ENCODE measurements at regions not wholly inside any gene's neighbourhood (a gene's known extent, or its start where the extent isn't known, plus 50 kb on each side); places are given as distances from the start of the nearest gene placed in this dataset.

DNA sequence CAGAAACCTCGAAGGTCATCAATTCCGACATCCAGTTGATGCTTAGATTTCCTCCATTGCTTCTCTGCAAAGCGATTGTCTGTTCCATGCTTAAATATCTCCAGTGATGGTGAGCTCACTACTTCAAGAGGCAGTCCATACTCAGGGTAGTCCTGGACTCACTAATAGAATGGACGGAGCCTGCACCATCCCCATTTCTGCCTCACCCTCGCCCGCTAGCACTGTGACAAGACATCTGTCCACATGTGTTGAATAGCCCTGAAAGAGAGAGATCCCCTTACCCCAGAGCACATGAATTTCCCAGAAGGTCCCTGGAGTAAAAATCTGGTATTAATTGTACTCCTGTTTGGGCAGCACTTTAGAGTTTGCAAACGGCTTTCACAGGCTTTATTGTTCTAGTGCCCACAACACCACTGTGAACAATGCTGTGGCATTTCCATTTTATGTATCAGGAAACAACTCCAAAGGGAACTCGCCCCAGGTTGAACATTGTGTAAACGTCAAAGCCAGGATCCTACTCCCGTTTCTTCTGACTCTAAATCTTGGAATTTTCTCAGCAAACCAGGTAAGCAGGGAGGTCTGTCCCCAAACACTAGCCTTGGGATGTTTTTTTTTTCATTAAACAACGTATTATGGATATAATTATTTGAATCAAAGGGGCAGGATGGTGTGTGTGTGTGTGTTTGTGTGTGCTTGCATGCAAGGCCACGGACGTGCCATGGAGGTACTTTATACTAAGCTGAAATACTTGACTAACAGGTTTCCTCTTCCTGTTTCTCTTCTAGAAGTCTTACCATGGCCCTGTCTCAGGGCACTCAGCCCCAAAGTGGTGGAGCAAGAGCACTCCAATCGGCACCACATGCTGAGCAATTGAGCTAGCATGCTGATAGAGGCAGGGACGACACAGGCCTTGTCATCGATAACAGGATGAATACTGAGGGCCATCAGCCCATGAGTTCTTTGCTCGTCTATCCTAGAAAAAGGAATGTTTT, 198.3 kb downstream of the OPA1 start:
- Histone ChIP-seq H3K4me2 (ENCODE audit: insufficient read depth, low read length) (no peak overlapping the region), H3K27ac (ENCODE audit: low read length) (no peak overlapping the region), H3K9me3 (ENCODE audit: insufficient read depth, low read length, severe bottlenecking) (no peaks in the 10 kb centered on the region), H2AFZ (ENCODE audit: low read depth, low read length) (no peak overlapping the region), H3K4me1 (ENCODE audit: insufficient read depth, low read length) (no peaks in the 10 kb centered on the region), H4K20me1 (ENCODE audit: insufficient read depth, low read length) (0 out of 2 replicates have a peak, but pooled peaks cover 5% of the 10 kb centered on the region), H3K4me3 (ENCODE audit: low read depth in 1 of 2, low read length in 2 of 2) (no peak overlapping the region), H3K27me3 (ENCODE audit: insufficient read depth, low read length, poor library complexity) (peaks cover 14% of the 10 kb centered on the region), H3K9ac (ENCODE audit: low read depth, low read length) (no peak overlapping the region), H3K36me3 (ENCODE audit: insufficient read depth, low read length) (no peaks in the 10 kb centered on the region), H3K79me2 (ENCODE audit: insufficient read depth, low read length) (no peaks in the 10 kb centered on the region)
- DNase-seq = no peak
- no peak for ATAC-seq (ENCODE audit: insufficient read depth, low read depth)
- TF ChIP-seq, protein P1, sequence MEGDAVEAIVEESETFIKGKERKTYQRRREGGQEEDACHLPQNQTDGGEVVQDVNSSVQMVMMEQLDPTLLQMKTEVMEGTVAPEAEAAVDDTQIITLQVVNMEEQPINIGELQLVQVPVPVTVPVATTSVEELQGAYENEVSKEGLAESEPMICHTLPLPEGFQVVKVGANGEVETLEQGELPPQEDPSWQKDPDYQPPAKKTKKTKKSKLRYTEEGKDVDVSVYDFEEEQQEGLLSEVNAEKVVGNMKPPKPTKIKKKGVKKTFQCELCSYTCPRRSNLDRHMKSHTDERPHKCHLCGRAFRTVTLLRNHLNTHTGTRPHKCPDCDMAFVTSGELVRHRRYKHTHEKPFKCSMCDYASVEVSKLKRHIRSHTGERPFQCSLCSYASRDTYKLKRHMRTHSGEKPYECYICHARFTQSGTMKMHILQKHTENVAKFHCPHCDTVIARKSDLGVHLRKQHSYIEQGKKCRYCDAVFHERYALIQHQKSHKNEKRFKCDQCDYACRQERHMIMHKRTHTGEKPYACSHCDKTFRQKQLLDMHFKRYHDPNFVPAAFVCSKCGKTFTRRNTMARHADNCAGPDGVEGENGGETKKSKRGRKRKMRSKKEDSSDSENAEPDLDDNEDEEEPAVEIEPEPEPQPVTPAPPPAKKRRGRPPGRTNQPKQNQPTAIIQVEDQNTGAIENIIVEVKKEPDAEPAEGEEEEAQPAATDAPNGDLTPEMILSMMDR (IDR thresholded peaks at IDR 0.05; ENCODE audit: borderline replicate concordance, extremely low read depth, low read length, poor library complexity, severe bottlenecking) = no peak
- no peak for TF ChIP-seq EZH2 (IDR thresholded peaks at IDR 0.05; ENCODE audit: borderline replicate concordance, low read depth, low read length, severe bottlenecking)

DNA sequence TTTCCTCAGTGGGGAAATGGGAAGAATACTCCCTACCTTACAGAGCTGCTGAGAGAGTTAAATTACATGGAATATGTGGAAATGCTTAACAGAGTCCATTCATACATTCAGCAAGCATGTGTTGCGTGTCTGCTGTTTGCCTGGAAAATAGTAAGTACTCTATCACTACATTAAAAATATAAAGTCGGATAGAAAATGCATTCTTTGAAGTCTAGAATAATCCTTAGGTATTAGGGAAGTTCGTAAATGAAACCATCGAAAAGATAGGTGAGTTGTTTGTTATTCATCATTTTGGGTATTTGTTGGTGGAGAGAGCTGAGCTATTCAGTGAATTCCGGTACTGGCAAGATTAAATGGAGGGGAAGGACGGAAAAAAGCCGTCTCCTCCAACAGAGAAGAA, 200.1 kb downstream of the OPA1 start:
- TF ChIP-seq EZH2 (IDR thresholded peaks at IDR 0.05; ENCODE audit: borderline replicate concordance, low read depth, low read length, severe bottlenecking) = no peak
- TF ChIP-seq, protein P1 (IDR thresholded peaks at IDR 0.05; ENCODE audit: borderline replicate concordance, extremely low read depth, low read length, poor library complexity, severe bottlenecking) = no peak
- no peaks in the 10 kb centered on the region for H3K4me1 ChIP-seq (ENCODE audit: insufficient read depth, low read length)
- DNase-seq (no peak), ATAC-seq (ENCODE audit: insufficient read depth, low read depth) (no peak)
- H3K4me3 ChIP-seq (ENCODE audit: low read depth in 1 of 2, low read length in 2 of 2) = no peak overlapping the region
- no peak overlapping the region for H3K27ac ChIP-seq (ENCODE audit: low read length)
- H3K4me2 ChIP-seq (ENCODE audit: insufficient read depth, low read length) = no peak overlapping the region
- no peaks in the 10 kb centered on the region for H3K9me3 ChIP-seq (ENCODE audit: insufficient read depth, low read length, severe bottlenecking)
- no peaks in the 10 kb centered on the region for H3K36me3 ChIP-seq (ENCODE audit: insufficient read depth, low read length)
- no peaks in the 10 kb centered on the region for H4K20me1 ChIP-seq (ENCODE audit: insufficient read depth, low read length)
- H2AFZ ChIP-seq (ENCODE audit: low read depth, low read length) = no peak overlapping the region
- peaks cover 9% of the 10 kb centered on the region for H3K27me3 ChIP-seq (ENCODE audit: insufficient read depth, low read length, poor library complexity)
- H3K79me2 ChIP-seq (ENCODE audit: insufficient read depth, low read length) = no peaks in the 10 kb centered on the region
- H3K9ac ChIP-seq (ENCODE audit: low read depth, low read length) = no peak overlapping the region

DNA sequence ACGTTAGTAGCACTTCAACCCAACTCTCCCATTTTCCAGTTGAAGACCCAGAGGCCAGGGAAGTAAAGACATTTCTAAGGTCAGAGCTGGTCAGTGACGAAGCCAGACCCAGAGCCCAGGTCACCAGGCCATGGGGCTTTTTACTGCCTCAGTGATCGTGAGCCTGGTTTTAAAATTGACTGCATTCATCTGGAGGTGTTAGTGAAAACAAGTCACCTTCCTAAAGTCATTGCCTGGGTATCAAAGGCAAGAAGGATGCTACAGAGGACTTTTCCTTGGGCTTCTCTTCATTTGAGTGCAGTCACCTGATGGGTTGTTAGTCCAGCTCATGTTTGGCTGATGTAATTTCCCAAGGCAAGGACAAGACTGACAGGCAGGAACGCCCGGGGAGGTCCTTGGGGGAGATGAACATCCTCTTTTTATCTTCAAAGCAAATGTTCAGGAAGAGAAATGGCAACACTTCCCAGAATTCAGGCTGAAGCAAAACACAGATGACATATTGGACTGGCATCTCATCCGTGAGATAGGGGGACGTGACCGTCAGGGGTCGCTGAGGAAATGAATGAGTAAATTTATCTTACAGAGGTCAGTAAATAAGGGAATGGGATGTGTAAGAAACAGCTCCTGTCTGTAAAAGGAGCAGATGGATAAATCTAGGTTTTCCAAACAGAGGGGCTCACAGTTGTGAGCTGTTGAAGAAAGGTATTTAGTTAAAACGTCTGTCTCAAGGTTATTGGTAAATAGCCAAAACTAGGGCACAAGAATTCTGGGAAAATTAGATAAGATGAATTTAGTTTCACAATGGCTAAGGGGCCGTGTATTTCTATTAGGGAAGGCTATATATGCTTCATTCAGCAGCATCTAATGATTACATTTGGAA, 201.2 kb downstream of the OPA1 start:
- Histone ChIP-seq H3K79me2 (ENCODE audit: insufficient read depth, low read length) (no peaks in the 10 kb centered on the region), H2AFZ (ENCODE audit: low read depth, low read length) (no peak overlapping the region), H3K27ac (ENCODE audit: low read length) (no peak overlapping the region), H3K4me2 (ENCODE audit: insufficient read depth, low read length) (no peak overlapping the region), H3K9ac (ENCODE audit: low read depth, low read length) (no peak overlapping the region), H3K4me1 (ENCODE audit: insufficient read depth, low read length) (no peaks in the 10 kb centered on the region), H4K20me1 (ENCODE audit: insufficient read depth, low read length) (no peaks in the 10 kb centered on the region), H3K27me3 (ENCODE audit: insufficient read depth, low read length, poor library complexity) (peaks cover 12% of the 10 kb centered on the region), H3K4me3 (ENCODE audit: low read depth in 1 of 2, low read length in 2 of 2) (no peak overlapping the region), H3K9me3 (ENCODE audit: insufficient read depth, low read length, severe bottlenecking) (no peaks in the 10 kb centered on the region), H3K36me3 (ENCODE audit: insufficient read depth, low read length) (no peaks in the 10 kb centered on the region)
- ATAC-seq (ENCODE audit: insufficient read depth, low read depth) = no peak
- no peak for DNase-seq
- no peak for TF ChIP-seq EZH2 (IDR thresholded peaks at IDR 0.05; ENCODE audit: borderline replicate concordance, low read depth, low read length, severe bottlenecking)
- TF ChIP-seq, protein P1 (IDR thresholded peaks at IDR 0.05; ENCODE audit: borderline replicate concordance, extremely low read depth, low read length, poor library complexity, severe bottlenecking) = no peak
